Activated B cell treated with CpG ODN at 0.5 μM for 24 hours (primary cell): ENCODE measurements at regions not wholly inside any gene's neighbourhood (a gene's known extent, or its start where the extent isn't known, plus 50 kb on each side); places are given as distances from the start of the nearest gene placed in this dataset.

Source experiments
- ATAC-seq: fragments of 200-7000 bp; cut with Tn5 transposase; one replicate; pipeline ENCODE4 v1.10.0; 2021; ENCODE audit warnings: low read depth, mild to moderate bottlenecking, moderate library complexity
- CTCF ChIA-PET: fragments of 350-600 bp; sonication (Branson Sonifier 250); formaldehyde crosslinking; loops from one replicate; lab custom pipeline; 2021; ENCODE audit warnings: antibody characterized with exemption; lab: Charles Lee
- POLR2A ChIA-PET: fragments of 350-600 bp; sonication (Branson Sonifier 250); formaldehyde crosslinking; loops from one replicate; lab custom pipeline; 2021; ENCODE audit warnings: antibody characterized with exemption; lab: Charles Lee
- DNase-seq: peaks from one replicate; pipeline ENCODE4 v3.0.0; 2022
- H3K27ac Mint-ChIP-seq: one replicate; pipeline ENCODE4 v1.8.0; 2020; ENCODE audit warnings: mixed read lengths
- H3K27me3 Mint-ChIP-seq: one replicate; pipeline ENCODE4 v1.8.0; 2021; ENCODE audit warnings: mixed read lengths
- H3K36me3 Mint-ChIP-seq: one replicate; pipeline ENCODE4 v1.8.0; 2021; ENCODE audit warnings: low read depth, mixed read lengths
- H3K4me1 Mint-ChIP-seq: one replicate; pipeline ENCODE4 v1.8.0; 2021; ENCODE audit warnings: mixed read lengths
- H3K4me3 Mint-ChIP-seq: one replicate; pipeline ENCODE4 v1.8.0; 2020; ENCODE audit warnings: mild to moderate bottlenecking, mixed read lengths
- H3K9me3 Mint-ChIP-seq: one replicate; pipeline ENCODE4 v1.8.0; 2020; ENCODE audit warnings: mixed read lengths
- intact Hi-C: fragments of 100-400 bp; cut with micrococcal nuclease; formaldehyde crosslinking; loops from one replicate; pipeline ENCODE4 v1.15.1; 2024
- TF ChIP-seq, protein P1 (sequence below): fragments of 200-600 bp; IDR thresholded peaks from one replicate; pipeline ENCODE4 v1.8.0; 2022; ENCODE audit warnings: antibody characterized with exemption, mild to moderate bottlenecking

DNA sequence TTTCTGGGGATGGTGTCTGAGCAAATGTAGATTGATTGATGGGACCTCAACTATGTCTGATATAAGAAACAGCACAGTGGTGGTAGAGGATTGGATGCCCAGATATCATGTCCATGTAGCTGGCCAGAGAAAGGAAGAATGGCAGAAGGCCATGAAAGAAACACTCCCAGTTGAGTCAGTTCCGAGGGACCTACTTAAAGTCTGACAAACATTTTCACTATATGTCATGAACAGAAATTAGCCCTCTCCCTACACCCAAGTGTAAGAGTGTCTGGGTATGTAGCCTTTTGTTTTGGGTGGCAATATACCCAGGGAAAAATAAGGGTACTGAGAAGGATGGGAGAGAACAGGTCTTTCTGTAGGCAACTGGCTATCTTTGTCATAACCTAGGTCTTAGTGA is 434.2 kb downstream of the BCKDHB start:
- ChIA-PET POLR2A (no interaction called here), CTCF (no interaction called here)
- ATAC-seq = no peak
- Mint-ChIP-seq H3K9me3 (peaks cover 2% of the 10 kb centered on the region), H3K4me3 (no peak overlapping the region), H3K27me3 (peaks cover 2% of the 10 kb centered on the region), H3K36me3 (no peaks in the 10 kb centered on the region), H3K27ac (no peak overlapping the region), H3K4me1 (no peaks in the 10 kb centered on the region)
- TF ChIP-seq, protein P1, sequence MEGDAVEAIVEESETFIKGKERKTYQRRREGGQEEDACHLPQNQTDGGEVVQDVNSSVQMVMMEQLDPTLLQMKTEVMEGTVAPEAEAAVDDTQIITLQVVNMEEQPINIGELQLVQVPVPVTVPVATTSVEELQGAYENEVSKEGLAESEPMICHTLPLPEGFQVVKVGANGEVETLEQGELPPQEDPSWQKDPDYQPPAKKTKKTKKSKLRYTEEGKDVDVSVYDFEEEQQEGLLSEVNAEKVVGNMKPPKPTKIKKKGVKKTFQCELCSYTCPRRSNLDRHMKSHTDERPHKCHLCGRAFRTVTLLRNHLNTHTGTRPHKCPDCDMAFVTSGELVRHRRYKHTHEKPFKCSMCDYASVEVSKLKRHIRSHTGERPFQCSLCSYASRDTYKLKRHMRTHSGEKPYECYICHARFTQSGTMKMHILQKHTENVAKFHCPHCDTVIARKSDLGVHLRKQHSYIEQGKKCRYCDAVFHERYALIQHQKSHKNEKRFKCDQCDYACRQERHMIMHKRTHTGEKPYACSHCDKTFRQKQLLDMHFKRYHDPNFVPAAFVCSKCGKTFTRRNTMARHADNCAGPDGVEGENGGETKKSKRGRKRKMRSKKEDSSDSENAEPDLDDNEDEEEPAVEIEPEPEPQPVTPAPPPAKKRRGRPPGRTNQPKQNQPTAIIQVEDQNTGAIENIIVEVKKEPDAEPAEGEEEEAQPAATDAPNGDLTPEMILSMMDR = no peak
- DNase-seq = no peak
- intact Hi-C loops = no loop called here

DNA sequence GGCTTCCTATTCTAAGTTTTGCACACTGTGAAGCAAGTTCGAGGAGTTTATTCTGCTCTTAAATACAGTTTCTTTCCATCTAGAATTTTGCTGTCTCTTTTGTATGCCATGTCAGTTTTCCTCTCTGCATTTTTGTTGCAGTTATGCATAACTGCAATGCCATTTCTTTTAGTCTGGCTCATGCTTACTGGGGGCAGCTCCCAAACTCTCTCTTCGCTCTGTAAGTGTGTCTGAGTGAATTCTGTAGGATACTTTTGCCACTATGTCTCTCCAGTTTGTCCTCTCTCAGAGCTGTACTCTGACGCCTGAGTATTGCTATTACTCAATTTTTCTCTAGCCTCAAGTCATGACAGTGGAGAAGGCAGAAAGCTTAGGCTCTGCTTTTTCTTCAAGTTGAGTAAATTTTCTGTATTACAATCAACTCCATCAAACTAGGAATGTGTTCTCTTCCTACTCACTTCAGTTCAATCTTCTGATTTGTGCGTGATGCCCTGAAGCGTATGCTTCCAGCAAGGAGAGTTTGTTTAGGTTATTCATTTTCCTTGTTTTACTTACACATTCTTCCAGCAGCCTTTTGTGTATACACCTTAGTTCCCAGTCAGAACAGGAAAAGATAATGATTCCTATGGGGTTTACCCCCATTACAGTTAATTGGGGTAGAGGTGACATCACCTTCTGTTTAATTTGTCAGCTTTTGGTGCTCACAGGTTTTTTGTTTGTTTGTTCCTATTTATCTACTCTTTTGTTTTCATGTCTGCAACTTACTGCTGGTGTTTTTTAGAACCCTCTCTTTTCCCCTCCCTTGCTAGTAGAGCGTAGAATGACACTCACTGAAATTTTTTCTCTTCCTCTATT is 430.9 kb downstream of the BCKDHB start:
- H3K4me1 Mint-ChIP-seq = no peaks in the 10 kb centered on the region
- CTCF ChIA-PET = no interaction called here
- TF ChIP-seq, protein P1 = no peak
- no peak overlapping the region for H3K27ac Mint-ChIP-seq
- peaks cover 2% of the 10 kb centered on the region for H3K27me3 Mint-ChIP-seq
- H3K36me3 Mint-ChIP-seq = no peaks in the 10 kb centered on the region
- POLR2A ChIA-PET = no interaction called here
- peaks cover 2% of the 10 kb centered on the region for H3K9me3 Mint-ChIP-seq
- intact Hi-C loops = no loop called here
- DNase-seq (no peak), ATAC-seq (no peak)
- no peak overlapping the region for H3K4me3 Mint-ChIP-seq

DNA sequence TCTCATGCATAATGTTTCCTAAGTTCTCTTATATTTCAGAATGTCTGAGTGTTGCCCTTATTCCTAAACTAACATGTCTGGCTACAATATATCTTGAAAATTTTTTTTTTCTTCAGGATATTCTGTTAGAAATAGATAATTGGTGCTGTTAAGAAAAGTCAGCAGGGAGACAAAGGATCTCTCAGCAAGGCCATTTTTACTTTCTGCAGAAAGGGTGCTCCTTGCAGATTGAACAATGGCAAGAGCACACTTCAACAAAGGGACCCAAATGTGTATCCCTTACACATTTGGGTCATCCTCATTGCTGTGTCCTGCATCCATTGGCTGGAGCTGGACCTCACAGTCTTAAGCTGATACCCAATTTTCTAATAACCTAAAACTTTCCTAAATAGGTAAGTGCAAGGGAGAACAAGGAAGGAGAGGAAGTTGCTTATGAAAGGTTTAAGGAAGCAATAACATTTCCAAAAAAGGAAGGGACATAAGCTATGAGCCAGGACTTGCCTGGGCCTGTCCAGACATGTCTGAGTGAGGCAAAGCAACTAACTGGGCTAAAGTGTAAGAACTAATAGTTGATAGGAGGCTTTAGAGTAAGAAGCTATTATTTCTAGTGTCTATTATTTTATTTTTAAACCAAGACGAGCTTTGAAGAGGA is 429.6 kb downstream of the BCKDHB start:
- H3K27ac Mint-ChIP-seq = no peak overlapping the region
- H3K9me3 Mint-ChIP-seq = peaks cover 2% of the 10 kb centered on the region
- no peaks in the 10 kb centered on the region for H3K4me1 Mint-ChIP-seq
- H3K27me3 Mint-ChIP-seq = peaks cover 2% of the 10 kb centered on the region
- POLR2A ChIA-PET = no interaction called here
- TF ChIP-seq, protein P1 = no peak
- H3K36me3 Mint-ChIP-seq = no peaks in the 10 kb centered on the region
- no peak for ATAC-seq
- no peak overlapping the region for H3K4me3 Mint-ChIP-seq
- intact Hi-C loops = no loop called here
- CTCF ChIA-PET = no interaction called here
- no peak for DNase-seq

DNA sequence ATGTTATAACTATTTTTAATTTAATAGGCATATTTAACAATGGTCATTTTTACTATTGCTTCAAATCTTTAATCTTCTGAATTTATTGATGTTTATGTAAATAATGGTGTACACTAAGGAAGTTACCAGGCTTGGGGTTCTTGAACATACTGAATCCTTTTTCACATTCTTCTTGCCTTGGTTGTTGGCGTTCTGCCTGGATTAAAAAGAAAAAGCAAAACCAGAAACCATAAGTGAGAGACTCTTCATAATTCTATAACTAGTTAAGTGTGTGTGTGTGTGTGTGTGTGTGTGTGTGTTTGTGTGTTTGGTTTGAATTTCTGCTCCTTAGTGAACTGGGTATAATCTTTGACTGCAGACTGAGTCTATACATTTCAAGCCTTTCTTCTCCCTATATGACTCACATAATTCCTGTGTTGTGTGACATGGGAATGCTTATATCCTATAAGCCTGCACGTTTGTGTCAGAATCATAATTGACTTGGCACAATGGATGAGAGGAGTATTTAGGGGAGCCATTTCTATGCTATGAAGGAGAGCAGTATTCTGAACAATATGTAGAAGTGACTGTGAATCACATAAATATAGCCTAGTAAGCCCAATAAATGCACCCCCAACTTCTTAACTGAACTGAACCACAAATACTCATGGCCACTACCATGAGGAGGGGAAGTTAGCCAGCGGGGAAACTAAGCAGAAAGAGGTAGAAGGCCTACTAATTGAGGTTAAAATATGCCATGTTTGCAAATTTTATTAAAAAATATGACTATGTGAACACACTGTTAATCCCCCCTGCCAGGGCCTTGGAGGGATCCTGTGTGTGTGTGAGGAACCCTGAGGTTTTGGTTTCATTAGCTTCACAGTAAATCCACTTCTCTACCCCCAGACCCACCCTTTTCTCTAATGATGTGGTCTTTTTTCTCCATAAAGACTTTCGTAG is 425.5 kb downstream of the BCKDHB start:
- intact Hi-C loops = no loop called here
- POLR2A ChIA-PET = no interaction called here
- H3K36me3 Mint-ChIP-seq = no peaks in the 10 kb centered on the region
- no peak overlapping the region for H3K27ac Mint-ChIP-seq
- no peaks in the 10 kb centered on the region for H3K9me3 Mint-ChIP-seq
- no peaks in the 10 kb centered on the region for H3K27me3 Mint-ChIP-seq
- CTCF ChIA-PET = no interaction called here
- no peak overlapping the region for H3K4me3 Mint-ChIP-seq
- H3K4me1 Mint-ChIP-seq = no peaks in the 10 kb centered on the region
- no peak for ATAC-seq
- TF ChIP-seq, protein P1 = no peak
- no peak for DNase-seq

DNA sequence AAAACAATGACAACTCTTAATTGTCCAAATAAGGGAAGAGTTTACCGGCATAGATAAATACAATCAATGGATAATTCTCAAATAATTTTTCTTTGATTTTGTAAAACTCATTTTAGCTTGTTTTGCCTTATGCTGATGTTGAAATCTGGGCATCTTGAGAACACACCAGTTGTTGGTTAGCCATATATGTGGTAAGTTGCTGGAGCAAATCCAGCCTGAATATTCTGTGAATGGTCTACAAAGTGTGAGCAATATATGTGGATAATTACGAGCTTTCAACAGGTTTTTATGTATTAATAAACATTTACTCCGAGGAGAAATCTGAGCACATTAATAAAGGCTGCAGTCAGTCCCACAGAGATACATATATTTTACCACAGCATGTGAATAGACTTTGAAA is 423.6 kb downstream of the BCKDHB start:
- H3K4me3 Mint-ChIP-seq = no peak overlapping the region
- H3K9me3 Mint-ChIP-seq = no peaks in the 10 kb centered on the region
- ChIA-PET CTCF (no interaction called here), POLR2A (no interaction called here)
- DNase-seq (no peak), ATAC-seq (no peak)
- H3K36me3 Mint-ChIP-seq = no peaks in the 10 kb centered on the region
- no peaks in the 10 kb centered on the region for H3K4me1 Mint-ChIP-seq
- intact Hi-C loops = no loop called here
- no peak overlapping the region for H3K27ac Mint-ChIP-seq
- TF ChIP-seq, protein P1 = no peak
- no peaks in the 10 kb centered on the region for H3K27me3 Mint-ChIP-seq
